HT1080 (cell line): ENCODE measurements at regions not wholly inside any gene's neighbourhood (a gene's known extent, or its start where the extent isn't known, plus 50 kb on each side); places are given as distances from the start of the nearest gene placed in this dataset.

Experiments used
- DNase-seq: peaks from one replicate; pipeline ENCODE4 v3.0.0-alpha.2; 2015; ENCODE audit warnings: low read depth

- DNase-seq: peak; percentile 62
These were observed 52.8 kb upstream of the OTOF start for GRCh38 chr2:26530696-26531095.

DNA sequence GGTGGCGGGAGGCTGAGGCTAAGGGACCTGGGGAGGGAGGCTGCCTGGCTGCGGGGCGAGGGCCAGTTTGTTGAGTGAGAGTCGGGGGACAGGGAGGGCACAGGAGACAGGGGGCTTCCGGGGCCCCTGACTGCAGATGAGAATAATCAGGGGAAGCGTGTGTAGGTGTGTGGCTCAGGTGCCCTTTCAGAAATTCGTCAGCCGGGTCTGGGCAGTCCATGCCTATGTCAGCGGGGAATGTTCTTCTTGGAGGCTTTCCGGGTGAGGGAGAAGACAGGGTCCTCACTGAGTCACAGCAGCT, 52.3 kb upstream of the OTOF start:
- no peak for DNase-seq

DNA sequence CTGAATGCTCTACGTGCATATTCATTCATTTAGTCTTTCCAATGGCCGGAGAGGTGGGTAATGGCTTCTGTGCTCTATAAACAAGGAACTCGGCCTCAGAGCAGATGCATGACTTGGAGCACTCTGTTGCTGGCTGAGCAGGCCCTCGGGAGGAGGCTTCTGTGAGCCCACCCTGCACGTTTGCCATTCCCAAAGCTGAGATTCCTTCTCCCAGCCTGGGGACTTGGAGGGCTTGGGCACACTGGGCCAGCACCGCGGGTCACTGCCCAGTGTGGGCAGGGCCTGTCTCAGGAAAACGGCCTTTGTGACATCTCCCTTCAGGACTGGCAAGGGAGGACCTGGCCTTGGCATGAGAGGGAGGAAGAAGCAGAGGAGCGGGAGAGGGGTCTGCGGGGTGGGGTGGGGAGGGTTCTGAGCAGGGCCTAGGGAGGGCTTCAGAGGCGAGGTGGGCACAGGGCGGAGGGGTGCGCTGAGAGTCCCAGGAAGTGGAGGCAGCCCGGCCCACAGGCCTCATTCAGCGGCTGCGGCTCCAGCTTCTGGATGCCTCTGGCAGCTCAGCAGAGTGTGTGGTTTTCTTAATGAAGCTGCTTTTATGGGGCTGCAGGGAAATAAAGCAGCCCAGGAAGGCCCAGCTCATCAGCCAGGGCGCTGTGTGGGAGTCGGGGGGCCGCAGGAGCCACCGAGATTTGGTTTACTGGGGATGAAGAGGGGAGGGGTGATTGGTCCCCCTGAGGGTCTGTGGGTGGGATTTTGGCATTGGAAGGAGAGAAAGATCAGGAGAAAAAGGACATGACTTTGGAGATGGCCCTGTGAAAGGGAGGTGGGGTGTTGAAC, 51.7 kb upstream of the OTOF start:
- DNase-seq: no peak

GRCh38 chr2:26528836-26529235, 50.9 kb upstream of the OTOF start:
- no peak for DNase-seq

GRCh38 chr2:26527726-26528585, 50.0 kb upstream of the OTOF start:
- no peak for DNase-seq
